ENCODE measurements at regions not wholly inside any gene's neighbourhood (a gene's known extent, or its start where the extent isn't known, plus 50 kb on each side); places are given as distances from the start of the nearest gene placed in this dataset.
"Not testable (repeated sequence)": the region's sequence is repeated elsewhere in the genome, so short reads cannot be mapped to it uniquely, and the experiment has no call there.

GRCh38 chr9:117644133-117644931 lies 59.9 kb upstream of the TLR4 start:
- Histone ChIP-seq H3K4me1 (ENCODE audit: insufficient read depth, low read length, poor library complexity, severe bottlenecking) (peaks cover 12% of the 10 kb centered on the region), H3K36me3 (ENCODE audit: insufficient read depth, low read length) (no peaks in the 10 kb centered on the region), H3K9me3 (ENCODE audit: low read length) (no peaks in the 10 kb centered on the region), H3K4me3 (ENCODE audit: low read depth, low read length, poor library complexity, severe bottlenecking) (peak overlapping the region; percentile 32), H2AFZ (ENCODE audit: low read length) (peak overlapping the region; percentile 91; the same call in 1 of the 2 replicates), H3K27ac (ENCODE audit: low read depth, low read length, poor library complexity, severe bottlenecking) (no peak overlapping the region), H3K79me2 (ENCODE audit: insufficient read depth, low read depth, low read length) (no peaks in the 10 kb centered on the region), H4K20me1 (ENCODE audit: insufficient read depth, low read length) (no peaks in the 10 kb centered on the region), H3K9me2 (ENCODE audit: insufficient read depth, low read length) (no peaks in the 10 kb centered on the region), H3K4me2 (ENCODE audit: low read length) (peak overlapping the region; percentile 56)
- ChIA-PET POLR2A (interaction anchor here (0.6 to 0.9 kb wide), 2 partner anchors 60 to 519 kb away, joined by 3 read pairs; partner anchors contain the start of gene TLR4), CTCF (ENCODE audit: unreplicated experiment) (no interaction called here)
- peak; percentile 74 for DNase-seq (ENCODE audit: low spot score)
- peak; percentile 99 for TF ChIP-seq CTCF (conservative IDR thresholded peaks at IDR 0.05; ENCODE audit: low read length)
- no peak for TF ChIP-seq EZH2phosphoT487 (IDR thresholded peaks at IDR 0.05; ENCODE audit: borderline replicate concordance, low read depth, low read length)
- intact Hi-C loops (cut with micrococcal nuclease; ENCODE audit: unreplicated experiment): loop anchor here (1.0 to 10.0 kb wide), 3 partner anchors 139 to 1640 kb away; no protein-coding TSS in a partner anchor
- BruUV-seq (replicated peaks): no TSS peak

GRCh38 chr9:117643288-117643654 lies 60.9 kb upstream of the TLR4 start:
- Histone ChIP-seq H3K27ac (ENCODE audit: low read depth, low read length, poor library complexity, severe bottlenecking) (no peak overlapping the region), H3K4me1 (ENCODE audit: insufficient read depth, low read length, poor library complexity, severe bottlenecking) (peaks cover 12% of the 10 kb centered on the region), H3K4me2 (ENCODE audit: low read length) (no peak overlapping the region), H3K9me2 (ENCODE audit: insufficient read depth, low read length) (no peaks in the 10 kb centered on the region), H3K4me3 (ENCODE audit: low read depth, low read length, poor library complexity, severe bottlenecking) (no peak overlapping the region), H3K9me3 (ENCODE audit: low read length) (no peaks in the 10 kb centered on the region), H4K20me1 (ENCODE audit: insufficient read depth, low read length) (no peaks in the 10 kb centered on the region), H3K36me3 (ENCODE audit: insufficient read depth, low read length) (no peaks in the 10 kb centered on the region), H2AFZ (ENCODE audit: low read length) (peak overlapping the region; percentile 91; the same call in 1 of the 2 replicates), H3K79me2 (ENCODE audit: insufficient read depth, low read depth, low read length) (no peaks in the 10 kb centered on the region)
- CTCF ChIA-PET (ENCODE audit: unreplicated experiment): no interaction called here
- POLR2A ChIA-PET: no interaction called here
- no peak for DNase-seq (ENCODE audit: low spot score)
- intact Hi-C loops (cut with micrococcal nuclease; ENCODE audit: unreplicated experiment): loop anchor here (10.0 kb wide), 1 partner anchor 1642 kb away; no protein-coding TSS in a partner anchor
- BruUV-seq (replicated peaks): no TSS peak
- TF ChIP-seq CTCF (conservative IDR thresholded peaks at IDR 0.05; ENCODE audit: low read length): no peak

GRCh38 chr9:117642571-117643287 lies 61.5 kb upstream of the TLR4 start:
- H3K9me3 ChIP-seq (ENCODE audit: low read length); CTCF ChIA-PET (ENCODE audit: unreplicated experiment); H3K4me2 ChIP-seq (ENCODE audit: low read length); H3K36me3 ChIP-seq (ENCODE audit: insufficient read depth, low read length); H3K79me2 ChIP-seq (ENCODE audit: insufficient read depth, low read depth, low read length); DNase-seq (ENCODE audit: low spot score); BruUV-seq (replicated peaks); H3K27ac ChIP-seq (ENCODE audit: low read depth, low read length, poor library complexity, severe bottlenecking); H4K20me1 ChIP-seq (ENCODE audit: insufficient read depth, low read length); POLR2A ChIA-PET; H3K4me3 ChIP-seq (ENCODE audit: low read depth, low read length, poor library complexity, severe bottlenecking); H2AFZ ChIP-seq (ENCODE audit: low read length); H3K9me2 ChIP-seq (ENCODE audit: insufficient read depth, low read length): not testable (repeated sequence)
- peaks cover 12% of the 10 kb centered on the region for H3K4me1 ChIP-seq (ENCODE audit: insufficient read depth, low read length, poor library complexity, severe bottlenecking)
- intact Hi-C loops (cut with micrococcal nuclease; ENCODE audit: unreplicated experiment): loop anchor here (10.0 kb wide), 1 partner anchor 1642 kb away; no protein-coding TSS in a partner anchor
